OCI-LY3 (cell line): ENCODE measurements at regions not wholly inside any gene's neighbourhood (a gene's known extent, or its start where the extent isn't known, plus 50 kb on each side); places are given as distances from the start of the nearest gene placed in this dataset.

ENCODE experiments used
- H2AFZ ChIP-seq: fragments of 200-600, 300-600 bp; shearing (Covaris generic); 2 replicates; pipeline ENCODE4 v1.6.0; 2014; ENCODE audit warnings: antibody characterized with exemption, low read depth, low read length
- H3K27ac ChIP-seq: fragments of 200-600, 300-600 bp; sonication (generic); 2 replicates; pipeline ENCODE4 v1.5.1; 2014; ENCODE audit warnings: mild to moderate bottlenecking, low read length, moderate library complexity, mixed read lengths
- H3K27me3 ChIP-seq: fragments of 200-600, 300-600 bp; sonication (generic); 2 replicates; pipeline ENCODE4 v1.6.1; 2014; ENCODE audit warnings: low read depth, low read length, mixed read lengths
- H3K36me3 ChIP-seq: fragments of 200-600, 300-600 bp; sonication (generic); replicated peaks from 2 replicates; pipeline ENCODE3; 2014; ENCODE audit warnings: low read depth, low read length, mixed read lengths
- H3K4me1 ChIP-seq: fragments of 300-600, 200-600 bp; sonication (generic); 2 replicates; pipeline ENCODE4 v1.6.1; 2014; ENCODE audit warnings: low read length, mixed read lengths
- H3K4me2 ChIP-seq: fragments of 200-600, 300-600 bp; sonication (generic); 2 replicates; pipeline ENCODE4 v1.6.1; 2014; ENCODE audit warnings: low read length, mixed read lengths
- H3K4me3 ChIP-seq: fragments of 300-600, 200-600 bp; sonication (generic); 2 replicates; pipeline ENCODE4 v1.5.1; 2014; ENCODE audit warnings: antibody characterized with exemption, mild to moderate bottlenecking, low read length, moderate library complexity
- H3K79me2 ChIP-seq: fragments of 300-600, 200-600 bp; shearing (Covaris generic); 2 replicates; pipeline ENCODE4 v1.6.1; 2014; ENCODE audit warnings: mild to moderate bottlenecking, low read length, mixed read lengths
- H3K9ac ChIP-seq: fragments of 300-600, 200-600 bp; shearing (Covaris generic); 2 replicates; pipeline ENCODE4 v1.6.0; 2014; ENCODE audit warnings: mild to moderate bottlenecking, low read length, moderate library complexity
- H3K9me3 ChIP-seq: fragments of 200-600, 300-600 bp; shearing (Covaris generic); 2 replicates; pipeline ENCODE4 v1.6.1; 2014; ENCODE audit warnings: low read length, mixed read lengths; ENCODE audit not compliant: insufficient read depth
- H4K20me1 ChIP-seq: fragments of 200-600, 300-600 bp; sonication (generic); 2 replicates; pipeline ENCODE4 v1.6.1; 2016; ENCODE audit warnings: low read length, mixed read lengths; ENCODE audit not compliant: insufficient read depth
- EZH2phosphoT487 ChIP-seq: fragments of 200-600 bp; shearing (Covaris generic); IDR thresholded peaks from 2 replicates; pipeline ENCODE4 v1.6.1; 2018; ENCODE audit warnings: antibody characterized with exemption, mixed run types, low read depth
- TF ChIP-seq, protein P1 (sequence below): fragments of 200-600, 300-600 bp; sonication (generic); IDR thresholded peaks from 2 replicates; pipeline ENCODE4 v1.5.1; 2014; ENCODE audit warnings: antibody characterized with exemption, low read length, low read depth

DNA sequence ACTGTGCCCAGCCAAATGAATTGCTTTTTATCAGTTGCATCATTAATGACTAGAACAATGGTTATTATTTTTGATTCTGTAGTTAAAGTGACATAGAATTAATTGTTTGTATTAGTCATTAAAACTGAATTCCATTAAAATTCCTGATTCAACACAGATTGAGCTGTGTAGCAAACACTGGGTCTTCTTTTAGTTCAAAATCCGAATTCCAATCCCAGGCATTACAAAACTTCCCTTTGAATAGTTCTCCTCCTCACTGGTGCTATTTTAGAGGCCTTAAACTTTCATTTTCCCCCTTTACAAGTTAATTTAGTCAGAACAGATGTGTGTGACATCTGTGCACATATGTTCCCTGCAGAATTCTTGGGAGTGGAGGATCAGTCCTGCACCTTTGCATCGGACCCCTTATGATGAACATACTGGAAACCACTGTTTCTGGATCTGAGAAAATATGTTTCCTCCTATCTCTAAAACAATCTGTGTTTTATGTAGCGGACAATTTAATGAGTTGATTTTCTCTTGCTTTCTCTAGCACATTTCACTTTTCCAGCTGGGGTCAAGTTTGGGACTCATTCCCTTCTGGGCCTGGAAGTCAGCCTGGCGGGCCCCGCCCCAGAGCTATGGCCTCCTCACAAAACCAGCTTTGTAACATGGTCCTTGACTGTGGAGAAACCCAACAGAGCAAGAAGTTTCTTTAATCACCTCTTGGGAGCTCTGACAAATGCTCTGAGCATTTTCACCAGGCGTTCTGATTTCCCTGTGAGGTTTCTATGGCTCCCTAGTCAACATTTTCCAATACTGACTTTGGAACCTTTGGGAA lies 87.9 kb upstream of the MAMDC2 start:
- H3K9ac ChIP-seq, result no peak overlapping the region
- no peaks in the 10 kb centered on the region for H4K20me1 ChIP-seq
- no peaks in the 10 kb centered on the region for H3K4me1 ChIP-seq
- no peaks in the 10 kb centered on the region for H3K79me2 ChIP-seq
- H3K4me2 ChIP-seq, result no peak overlapping the region
- H3K27me3 ChIP-seq, result peaks cover 8% of the 10 kb centered on the region; the same call in 1 of the 2 replicates
- no peak overlapping the region for H2AFZ ChIP-seq
- no peak overlapping the region for H3K4me3 ChIP-seq
- no peaks in the 10 kb centered on the region for H3K9me3 ChIP-seq
- TF ChIP-seq EZH2phosphoT487, result no peak
- TF ChIP-seq, protein P1, sequence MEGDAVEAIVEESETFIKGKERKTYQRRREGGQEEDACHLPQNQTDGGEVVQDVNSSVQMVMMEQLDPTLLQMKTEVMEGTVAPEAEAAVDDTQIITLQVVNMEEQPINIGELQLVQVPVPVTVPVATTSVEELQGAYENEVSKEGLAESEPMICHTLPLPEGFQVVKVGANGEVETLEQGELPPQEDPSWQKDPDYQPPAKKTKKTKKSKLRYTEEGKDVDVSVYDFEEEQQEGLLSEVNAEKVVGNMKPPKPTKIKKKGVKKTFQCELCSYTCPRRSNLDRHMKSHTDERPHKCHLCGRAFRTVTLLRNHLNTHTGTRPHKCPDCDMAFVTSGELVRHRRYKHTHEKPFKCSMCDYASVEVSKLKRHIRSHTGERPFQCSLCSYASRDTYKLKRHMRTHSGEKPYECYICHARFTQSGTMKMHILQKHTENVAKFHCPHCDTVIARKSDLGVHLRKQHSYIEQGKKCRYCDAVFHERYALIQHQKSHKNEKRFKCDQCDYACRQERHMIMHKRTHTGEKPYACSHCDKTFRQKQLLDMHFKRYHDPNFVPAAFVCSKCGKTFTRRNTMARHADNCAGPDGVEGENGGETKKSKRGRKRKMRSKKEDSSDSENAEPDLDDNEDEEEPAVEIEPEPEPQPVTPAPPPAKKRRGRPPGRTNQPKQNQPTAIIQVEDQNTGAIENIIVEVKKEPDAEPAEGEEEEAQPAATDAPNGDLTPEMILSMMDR, result no peak
- no peaks in the 10 kb centered on the region for H3K36me3 ChIP-seq
- H3K27ac ChIP-seq, result no peak overlapping the region

DNA sequence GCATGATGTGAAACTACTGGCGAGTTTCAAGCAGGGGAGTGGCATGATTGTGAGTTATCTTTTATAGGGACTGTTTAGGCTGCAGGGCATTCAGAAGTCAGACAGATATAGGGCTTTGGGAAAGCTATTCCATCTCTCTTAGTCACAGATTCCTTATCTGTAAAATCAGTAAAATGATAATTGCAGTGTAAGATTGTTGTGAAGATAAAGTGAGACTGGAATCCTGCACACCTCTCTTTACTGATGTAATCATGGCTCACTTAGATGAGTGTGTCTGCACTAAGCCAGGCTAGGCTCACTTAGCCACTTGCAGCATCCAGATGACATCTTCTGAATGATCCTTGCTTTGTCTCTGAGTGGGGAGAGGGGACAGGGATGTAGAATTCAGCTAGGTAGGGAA lies 81.8 kb upstream of the MAMDC2 start:
- H3K4me2 ChIP-seq, result no peak overlapping the region
- H3K79me2 ChIP-seq, result no peaks in the 10 kb centered on the region
- no peak for TF ChIP-seq EZH2phosphoT487
- TF ChIP-seq, protein P1, result no peak
- no peak overlapping the region for H3K4me3 ChIP-seq
- no peaks in the 10 kb centered on the region for H3K4me1 ChIP-seq
- no peaks in the 10 kb centered on the region for H3K9me3 ChIP-seq
- no peaks in the 10 kb centered on the region for H4K20me1 ChIP-seq
- H3K27me3 ChIP-seq, result peaks cover 21% of the 10 kb centered on the region
- H3K36me3 ChIP-seq, result no peaks in the 10 kb centered on the region
- no peak overlapping the region for H3K27ac ChIP-seq
- H3K9ac ChIP-seq, result no peak overlapping the region
- no peak overlapping the region for H2AFZ ChIP-seq

DNA sequence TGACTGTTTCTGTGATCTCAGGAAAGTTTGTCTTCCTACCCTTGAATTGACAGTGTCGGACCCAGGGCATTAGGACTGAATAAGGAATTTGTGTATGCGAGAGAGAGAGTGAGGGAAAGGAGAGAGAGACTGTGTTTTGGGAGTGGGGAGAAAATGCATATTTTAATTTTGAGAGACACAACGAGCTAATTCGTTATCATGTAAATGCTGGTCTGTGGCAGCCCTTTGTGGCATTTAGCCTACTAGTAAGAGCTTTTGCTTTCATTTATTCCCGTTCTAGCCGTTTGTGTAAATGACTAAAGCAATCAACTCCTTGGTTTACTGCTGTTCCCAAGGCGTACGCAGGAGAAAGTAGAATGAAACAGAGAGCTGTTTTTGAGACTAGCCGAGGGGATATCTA lies 79.8 kb upstream of the MAMDC2 start:
- H3K9ac ChIP-seq, result no peak overlapping the region
- H3K36me3 ChIP-seq, result no peaks in the 10 kb centered on the region
- H3K4me3 ChIP-seq, result no peak overlapping the region
- H3K27me3 ChIP-seq, result peaks cover 21% of the 10 kb centered on the region
- H3K9me3 ChIP-seq, result no peaks in the 10 kb centered on the region
- no peak overlapping the region for H2AFZ ChIP-seq
- H3K79me2 ChIP-seq, result no peaks in the 10 kb centered on the region
- H3K4me1 ChIP-seq, result no peaks in the 10 kb centered on the region
- H4K20me1 ChIP-seq, result no peaks in the 10 kb centered on the region
- TF ChIP-seq EZH2phosphoT487, result no peak
- TF ChIP-seq, protein P1, result no peak
- no peak overlapping the region for H3K27ac ChIP-seq
- H3K4me2 ChIP-seq, result no peak overlapping the region

DNA sequence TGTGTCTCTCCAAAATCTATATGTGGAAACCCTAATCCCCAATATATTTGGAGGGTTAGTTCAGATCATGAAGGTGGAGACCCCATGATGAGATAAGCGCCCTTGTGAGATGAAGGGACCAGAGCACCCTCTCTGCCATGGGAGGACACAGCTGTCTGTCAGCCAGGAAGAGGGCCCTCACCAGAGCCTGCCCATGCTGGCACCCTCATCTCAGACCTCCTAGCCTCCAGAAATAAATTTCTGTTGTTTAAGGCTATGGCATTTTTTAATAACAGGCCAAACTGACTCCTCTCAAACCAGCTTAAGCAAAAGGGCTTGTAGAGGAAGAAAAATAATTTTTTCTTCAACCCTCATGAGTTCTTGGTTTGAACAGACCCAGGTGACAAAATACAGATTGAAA lies 79.2 kb upstream of the MAMDC2 start:
- H3K4me3 ChIP-seq, result no peak overlapping the region
- no peaks in the 10 kb centered on the region for H3K36me3 ChIP-seq
- no peak overlapping the region for H3K9ac ChIP-seq
- no peaks in the 10 kb centered on the region for H3K9me3 ChIP-seq
- no peak overlapping the region for H2AFZ ChIP-seq
- TF ChIP-seq, protein P1, result no peak
- TF ChIP-seq EZH2phosphoT487, result no peak
- H3K4me1 ChIP-seq, result no peaks in the 10 kb centered on the region
- H3K79me2 ChIP-seq, result no peaks in the 10 kb centered on the region
- H3K27me3 ChIP-seq, result peaks cover 21% of the 10 kb centered on the region
- no peak overlapping the region for H3K4me2 ChIP-seq
- no peaks in the 10 kb centered on the region for H4K20me1 ChIP-seq
- H3K27ac ChIP-seq, result no peak overlapping the region
